Aorta (tissue), 5 donors: ENCODE measurements at regions not wholly inside any gene's neighbourhood (a gene's known extent, or its start where the extent isn't known, plus 50 kb on each side); places are given as distances from the start of the nearest gene placed in this dataset.

Experiments
- ATAC-seq: fragments of 200-7000 bp; cut with Tn5 transposase; one replicate; pipeline ENCODE4 v1.9.1; 2022; ENCODE audit warnings: moderate library complexity; ENCODE audit not compliant: low FRiP score
- DNase-seq, 2 donors: peaks; one replicate each; pipeline ENCODE4 v3.0.0-alpha.2; 2020
- H3K27ac ChIP-seq, 2 donors: one replicate each; pipeline ENCODE4 v1.5.1; 2013; ENCODE audit warnings: low read length in 2 of 2, mild to moderate bottlenecking in 2 of 2, moderate library complexity in 2 of 2, control low read depth in 1 of 2, inconsistent platforms in 1 of 2, low read depth in 1 of 2
- H3K27me3 ChIP-seq, 2 donors: one replicate each; pipeline ENCODE4 v1.6.1; 2013; ENCODE audit warnings: control low read depth in 1 of 2, low read length in 1 of 2, mild to moderate bottlenecking in 1 of 2, moderate library complexity in 1 of 2; ENCODE audit not compliant: insufficient read depth in 2 of 2, control insufficient read depth in 1 of 2
- H3K36me3 ChIP-seq, 2 donors: one replicate each; pipeline ENCODE4 v1.6.1; 2013; ENCODE audit warnings: control low read depth in 1 of 2, low read length in 1 of 2, mild to moderate bottlenecking in 1 of 2; ENCODE audit not compliant: insufficient read depth in 2 of 2, control insufficient read depth in 1 of 2
- H3K4me1 ChIP-seq, 2 donors: one replicate each; pipeline ENCODE4 v1.6.1; 2013; ENCODE audit warnings: low read length in 2 of 2, control low read depth in 1 of 2, mild to moderate bottlenecking in 1 of 2, moderate library complexity in 1 of 2; ENCODE audit not compliant: insufficient read depth in 2 of 2, control insufficient read depth in 1 of 2
- H3K4me3 ChIP-seq, 2 donors: one replicate each; pipeline ENCODE4 v1.5.1; 2013; ENCODE audit warnings: low read length in 2 of 2, control low read depth in 1 of 2, mild to moderate bottlenecking in 1 of 2
- H3K9me3 ChIP-seq: one replicate; pipeline ENCODE4 v1.6.1; 2013; ENCODE audit warnings: mild to moderate bottlenecking, low read length; ENCODE audit not compliant: control insufficient read depth
- WGBS, 2 donors: extraction: QIAGEN DNeasy Blood & Tissue Kit; methylation state at CpG; one replicate each; pipeline ENCODE4 v1.1.7; 2013; 5-methylcytosine and 5-hydroxymethylcytosine counted together
- intact Hi-C, 2 donors: fragments of 100-400 bp; cut with DNase I; formaldehyde crosslinking; loops; one replicate each; pipeline versions ENCODE4 v1.14.2 to v1.15.0; 2022
- donor health status: healthy with polysubstance abuse.
- donor health status: Bipolar disorder and iron deficiency.
- donor health status: DM: no; HTN: no; CAD: no.
- donor health status: DM: no; HTN: no; CAD: no.
- donor health status: DM: yes; HTN: yes; CAD: no.

DNA sequence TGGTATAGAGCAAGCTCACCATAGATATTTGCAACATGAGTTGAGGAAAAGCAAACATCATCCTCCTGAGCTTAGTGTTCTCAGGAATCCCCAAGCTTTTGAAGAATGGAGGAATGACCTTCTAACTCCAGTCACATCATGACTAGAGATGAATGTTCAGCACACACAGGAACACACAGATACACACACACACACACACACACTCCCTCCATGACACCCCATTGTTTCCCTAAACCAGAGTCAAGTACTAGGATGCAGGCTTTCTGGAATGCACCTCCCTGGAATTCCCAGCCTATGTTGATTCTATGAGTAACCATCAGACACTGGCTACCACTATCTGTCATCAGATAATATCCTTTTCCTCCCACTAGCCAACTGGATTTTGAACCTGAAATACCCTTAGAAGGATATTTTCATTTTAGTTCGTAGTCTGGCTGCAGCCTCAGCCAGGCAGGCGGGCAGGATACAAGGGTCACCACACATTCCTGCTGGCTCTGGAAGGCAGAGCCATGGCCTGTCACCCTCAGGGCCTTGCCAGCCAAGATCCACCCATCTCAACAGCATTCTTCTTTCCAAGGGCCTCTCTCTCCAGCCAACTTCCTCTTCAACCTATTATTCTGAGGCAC, 162.4 kb downstream of the FOXO1 start:
- Histone ChIP-seq H3K9me3 (no peaks in the 10 kb centered on the region), H3K4me1 (peaks cover 0 to 4% of the 10 kb centered on the region in 2 donors), H3K36me3 (no peaks in the 10 kb centered on the region), H3K4me3 (no peak overlapping the region), H3K27ac (no peak overlapping the region), H3K27me3 (no peaks in the 10 kb centered on the region)
- intact Hi-C loops = no loop called here
- WGBS, 2 donors = 13 to 18% methylated on average over 2 of the region's 2 CpGs
- DNase-seq (peak in 1 of 2 donors; percentile 75), ATAC-seq (peak; percentile 62)

DNA sequence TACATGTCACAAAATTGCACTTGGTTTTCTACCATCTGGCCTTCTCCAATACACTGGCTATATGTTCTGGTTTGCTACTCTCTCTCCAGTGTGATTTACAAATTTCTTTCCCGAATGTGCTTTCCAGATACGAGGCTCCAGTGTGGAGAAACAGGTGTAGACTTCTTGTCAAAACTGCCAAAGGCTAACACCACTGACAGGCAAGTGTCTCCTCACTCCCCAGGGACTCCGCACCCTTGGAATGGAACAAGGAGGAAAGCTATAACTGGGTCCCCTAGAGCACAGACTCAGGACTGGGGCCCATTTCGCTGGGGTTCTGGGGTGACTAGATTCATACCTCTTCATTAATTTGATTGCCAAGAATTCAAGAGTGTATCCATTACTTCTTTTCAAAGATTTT, 161.8 kb downstream of the FOXO1 start:
- H3K4me3 ChIP-seq = no peak overlapping the region
- peaks cover 0 to 4% of the 10 kb centered on the region in 2 donors for H3K4me1 ChIP-seq
- DNase-seq (no peak), ATAC-seq (no peak)
- no peaks in the 10 kb centered on the region for H3K36me3 ChIP-seq
- no peaks in the 10 kb centered on the region for H3K27me3 ChIP-seq
- intact Hi-C loops = no loop called here
- 92% methylated on average over 4 of the region's 4 CpGs for WGBS, 2 donors
- no peak overlapping the region for H3K27ac ChIP-seq
- no peaks in the 10 kb centered on the region for H3K9me3 ChIP-seq

DNA sequence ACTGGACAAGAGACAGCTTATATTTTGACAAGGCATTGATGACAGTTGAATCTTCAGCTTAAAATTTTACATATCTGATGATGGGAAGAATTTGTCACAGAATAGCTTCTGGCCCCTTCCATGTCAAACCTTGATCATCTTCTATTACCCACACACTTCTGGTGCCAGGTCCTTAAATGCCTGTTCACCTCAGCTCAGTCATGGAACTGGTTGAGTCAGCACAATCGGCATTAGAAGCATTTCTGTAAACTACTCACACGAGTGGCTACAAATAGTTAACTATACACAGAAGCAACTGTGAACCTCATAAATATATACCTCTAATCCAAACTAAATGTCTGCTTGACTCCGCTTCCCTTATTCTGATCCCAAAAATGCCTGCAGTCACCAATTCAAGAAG, 161.2 kb downstream of the FOXO1 start:
- peaks cover 0 to 4% of the 10 kb centered on the region in 2 donors for H3K4me1 ChIP-seq
- ATAC-seq (no peak), DNase-seq (no peak)
- intact Hi-C loops = no loop called here
- no peaks in the 10 kb centered on the region for H3K9me3 ChIP-seq
- no peaks in the 10 kb centered on the region for H3K36me3 ChIP-seq
- 90 to 92% methylated on average over 3 of the region's 3 CpGs for WGBS, 2 donors
- H3K4me3 ChIP-seq = no peak overlapping the region
- no peak overlapping the region for H3K27ac ChIP-seq
- no peaks in the 10 kb centered on the region for H3K27me3 ChIP-seq
